Naive B cell (primary cell): ENCODE measurements at regions not wholly inside any gene's neighbourhood (a gene's known extent, or its start where the extent isn't known, plus 50 kb on each side); places are given as distances from the start of the nearest gene placed in this dataset.

Experiments used
- ATAC-seq, 2 donors: fragments of 150-1000 bp; cut with Tn5 transposase; 2 replicates each; pipeline ENCODE4 v1.10.0; 2021; ENCODE audit warnings: low read depth in 2 of 2, mild to moderate bottlenecking in 2 of 2, moderate library complexity in 2 of 2
- DNase-seq: peaks from one replicate; pipeline ENCODE4 v3.0.0; 2022
- H3K27ac Mint-ChIP-seq, 6 donors: one replicate each; pipeline ENCODE4 v1.8.0; 2020 to 2022; ENCODE audit warnings: mild to moderate bottlenecking in 6 of 6, mixed read lengths in 6 of 6, moderate library complexity in 5 of 6, inconsistent platforms in 2 of 6
- H3K27me3 Mint-ChIP-seq, 3 donors: one replicate each; pipeline ENCODE4 v1.8.0; 2021 to 2022; ENCODE audit warnings: mixed read lengths in 3 of 3, mild to moderate bottlenecking in 1 of 3
- H3K36me3 Mint-ChIP-seq, 2 donors: one replicate each; pipeline ENCODE4 v1.8.0; 2020 to 2022; ENCODE audit warnings: mixed read lengths in 2 of 2, inconsistent platforms in 1 of 2, mild to moderate bottlenecking in 1 of 2
- H3K4me1 Mint-ChIP-seq, 3 donors: one replicate each; pipeline ENCODE4 v1.8.0; 2020 to 2022; ENCODE audit warnings: mixed read lengths in 3 of 3, inconsistent platforms in 1 of 3, mild to moderate bottlenecking in 1 of 3, moderate library complexity in 1 of 3
- H3K4me3 Mint-ChIP-seq, 8 donors: one replicate each; pipeline ENCODE4 v1.8.0; 2020 to 2022; ENCODE audit warnings: mild to moderate bottlenecking in 8 of 8, mixed read lengths in 8 of 8, moderate library complexity in 8 of 8, inconsistent platforms in 2 of 8
- H3K9me3 Mint-ChIP-seq, 7 donors: one replicate each; pipeline ENCODE4 v1.8.0; 2020 to 2022; ENCODE audit warnings: mixed read lengths in 7 of 7, mild to moderate bottlenecking in 5 of 7, inconsistent platforms in 2 of 7, moderate library complexity in 1 of 7

- Mint-ChIP-seq H3K4me1 (peaks cover 18 to 32% (median 18%) of the 10 kb centered on the region in 3 donors), H3K27ac (no peak overlapping the region), H3K36me3 (no peaks in the 10 kb centered on the region), H3K27me3 (peaks cover 0 to 7% (median 0%) of the 10 kb centered on the region in 3 donors), H3K9me3 (no peaks in the 10 kb centered on the region), H3K4me3 (no peak overlapping the region)
- DNase-seq (no peak), ATAC-seq (no peak)
These were observed 255.8 kb downstream of the RHOU start for GRCh38 chr1:228990906-228991569.

GRCh38 chr1:228992044-228992443 lies 256.8 kb downstream of the RHOU start:
- H3K4me1 Mint-ChIP-seq: peaks cover 18 to 30% (median 18%) of the 10 kb centered on the region in 3 donors
- H3K4me3 Mint-ChIP-seq: no peak overlapping the region
- no peaks in the 10 kb centered on the region for H3K36me3 Mint-ChIP-seq
- peaks cover 0 to 7% (median 0%) of the 10 kb centered on the region in 3 donors for H3K27me3 Mint-ChIP-seq
- H3K9me3 Mint-ChIP-seq: no peaks in the 10 kb centered on the region
- no peak overlapping the region for H3K27ac Mint-ChIP-seq
- no peak for DNase-seq
- no peak for ATAC-seq

GRCh38 chr1:228992907-228993535 lies 257.7 kb downstream of the RHOU start:
- Mint-ChIP-seq H3K27me3 (peaks cover 0 to 7% (median 0%) of the 10 kb centered on the region in 3 donors), H3K27ac (no peak overlapping the region), H3K4me1 (peaks cover 13 to 26% (median 18%) of the 10 kb centered on the region in 3 donors), H3K4me3 (no peak overlapping the region), H3K9me3 (no peaks in the 10 kb centered on the region), H3K36me3 (no peaks in the 10 kb centered on the region)
- ATAC-seq (no peak), DNase-seq (no peak)

- DNase-seq (no peak), ATAC-seq (no peak)
- peaks cover 8 to 9% (median 9%) of the 10 kb centered on the region in 3 donors for H3K4me1 Mint-ChIP-seq
- no peak overlapping the region for H3K27ac Mint-ChIP-seq
- no peak overlapping the region for H3K4me3 Mint-ChIP-seq
- H3K27me3 Mint-ChIP-seq: peaks cover 0 to 7% (median 0%) of the 10 kb centered on the region in 3 donors
- no peaks in the 10 kb centered on the region for H3K36me3 Mint-ChIP-seq
- no peaks in the 10 kb centered on the region for H3K9me3 Mint-ChIP-seq
These were observed 259.7 kb downstream of the RHOU start for GRCh38 chr1:228994676-228995594.

GRCh38 chr1:228996281-228996680 lies 261.0 kb downstream of the RHOU start:
- H3K4me3 Mint-ChIP-seq: no peak overlapping the region
- H3K9me3 Mint-ChIP-seq: no peaks in the 10 kb centered on the region
- peaks cover under 1 to 1% (median under 1%) of the 10 kb centered on the region in 3 donors for H3K4me1 Mint-ChIP-seq
- no peaks in the 10 kb centered on the region for H3K36me3 Mint-ChIP-seq
- no peak for ATAC-seq
- no peak for DNase-seq
- peak overlapping the region in 1 of 6 donors; percentile 55 for H3K27ac Mint-ChIP-seq
- peaks cover 0 to 7% (median 0%) of the 10 kb centered on the region in 3 donors for H3K27me3 Mint-ChIP-seq

GRCh38 chr1:228997721-228998144 lies 262.5 kb downstream of the RHOU start:
- H3K27ac Mint-ChIP-seq: no peak overlapping the region
- H3K27me3 Mint-ChIP-seq: peaks cover 0 to 5% (median 0%) of the 10 kb centered on the region in 3 donors
- H3K9me3 Mint-ChIP-seq: no peaks in the 10 kb centered on the region
- peak overlapping the region in 1 of 8 donors; percentile 9 for H3K4me3 Mint-ChIP-seq
- H3K36me3 Mint-ChIP-seq: no peaks in the 10 kb centered on the region
- peaks cover 4 to 5% (median 4%) of the 10 kb centered on the region in 3 donors for H3K4me1 Mint-ChIP-seq
- ATAC-seq (no peak), DNase-seq (no peak)

GRCh38 chr1:228998179-228998578 lies 262.9 kb downstream of the RHOU start:
- H3K4me3 Mint-ChIP-seq: no peak overlapping the region
- no peaks in the 10 kb centered on the region for H3K36me3 Mint-ChIP-seq
- no peaks in the 10 kb centered on the region for H3K9me3 Mint-ChIP-seq
- DNase-seq (no peak), ATAC-seq (no peak)
- H3K27me3 Mint-ChIP-seq: peaks cover 0 to 1% (median 0%) of the 10 kb centered on the region in 3 donors
- peaks cover 4 to 5% (median 4%) of the 10 kb centered on the region in 3 donors for H3K4me1 Mint-ChIP-seq
- H3K27ac Mint-ChIP-seq: peak overlapping the region in 1 of 6 donors; percentile 15

- H3K27ac Mint-ChIP-seq: no peak overlapping the region
- H3K27me3 Mint-ChIP-seq: no peaks in the 10 kb centered on the region
- H3K36me3 Mint-ChIP-seq: no peaks in the 10 kb centered on the region
- ATAC-seq: no peak
- no peaks in the 10 kb centered on the region for H3K9me3 Mint-ChIP-seq
- H3K4me3 Mint-ChIP-seq: no peak overlapping the region
- DNase-seq: no peak
- peaks cover 4 to 5% (median 4%) of the 10 kb centered on the region in 3 donors for H3K4me1 Mint-ChIP-seq
These were observed 264.3 kb downstream of the RHOU start for GRCh38 chr1:228999446-229000170.

GRCh38 chr1:229000187-229000586 lies 264.9 kb downstream of the RHOU start:
- Mint-ChIP-seq H3K36me3 (no peaks in the 10 kb centered on the region), H3K4me3 (no peak overlapping the region), H3K27ac (no peak overlapping the region), H3K27me3 (no peaks in the 10 kb centered on the region), H3K4me1 (peaks cover 4 to 5% (median 4%) of the 10 kb centered on the region in 3 donors), H3K9me3 (no peaks in the 10 kb centered on the region)
- no peak for ATAC-seq
- DNase-seq: no peak

GRCh38 chr1:229001467-229002011 lies 266.3 kb downstream of the RHOU start:
- peak overlapping the region in 1 of 6 donors; percentile 40 for H3K27ac Mint-ChIP-seq
- peaks cover 4 to 5% (median 4%) of the 10 kb centered on the region in 3 donors for H3K4me1 Mint-ChIP-seq
- DNase-seq (no peak), ATAC-seq (no peak)
- H3K27me3 Mint-ChIP-seq: no peaks in the 10 kb centered on the region
- H3K9me3 Mint-ChIP-seq: no peaks in the 10 kb centered on the region
- H3K36me3 Mint-ChIP-seq: no peaks in the 10 kb centered on the region
- no peak overlapping the region for H3K4me3 Mint-ChIP-seq

- no peak for ATAC-seq
- Mint-ChIP-seq H3K9me3 (no peaks in the 10 kb centered on the region), H3K27me3 (no peaks in the 10 kb centered on the region), H3K27ac (no peak overlapping the region), H3K4me1 (peaks cover 4 to 5% (median 4%) of the 10 kb centered on the region in 3 donors), H3K4me3 (no peak overlapping the region), H3K36me3 (no peaks in the 10 kb centered on the region)
- DNase-seq: no peak
These were observed 266.8 kb downstream of the RHOU start for GRCh38 chr1:229002037-229002436.

GRCh38 chr1:229002451-229002960 lies 267.2 kb downstream of the RHOU start:
- no peaks in the 10 kb centered on the region for H3K27me3 Mint-ChIP-seq
- no peaks in the 10 kb centered on the region for H3K36me3 Mint-ChIP-seq
- H3K4me3 Mint-ChIP-seq: no peak overlapping the region
- no peaks in the 10 kb centered on the region for H3K9me3 Mint-ChIP-seq
- no peak for DNase-seq
- H3K4me1 Mint-ChIP-seq: peaks cover 4 to 5% (median 4%) of the 10 kb centered on the region in 3 donors
- no peak overlapping the region for H3K27ac Mint-ChIP-seq
- no peak for ATAC-seq
